MM.1S (cell line): ENCODE measurements at regions not wholly inside any gene's neighbourhood (a gene's known extent, or its start where the extent isn't known, plus 50 kb on each side); places are given as distances from the start of the nearest gene placed in this dataset.

Experiments used
- DNase-seq: peaks from one replicate; pipeline ENCODE4 v3.0.0-alpha.2; 2015
- H2AFZ ChIP-seq: fragments of 300-600 bp; sonication (generic); 2 replicates; pipeline ENCODE4 v1.6.0; 2016; ENCODE audit warnings: antibody characterized with exemption, low read length
- H3F3A ChIP-seq: fragments of 300-600 bp; sonication (generic); 2 replicates; pipeline ENCODE4 v1.6.1; 2016; ENCODE audit warnings: mild to moderate bottlenecking, antibody characterized with exemption, low read length, moderate library complexity, mixed read lengths; ENCODE audit not compliant: insufficient read depth
- H3K27ac ChIP-seq: fragments of 300-600 bp; sonication (generic); 2 replicates; pipeline ENCODE4 v1.5.1; 2016; ENCODE audit warnings: mild to moderate bottlenecking, low read length
- H3K27me3 ChIP-seq: fragments of 300-600 bp; sonication (generic); replicated peaks from 2 replicates; pipeline ENCODE4 v1.6.0; 2016; ENCODE audit warnings: low read length; ENCODE audit not compliant: insufficient read depth
- H3K36me3 ChIP-seq: fragments of 300-600 bp; sonication (generic); replicated peaks from 2 replicates; pipeline ENCODE4 v1.6.1; 2016; ENCODE audit warnings: mild to moderate bottlenecking, low read length, mixed read lengths; ENCODE audit not compliant: insufficient read depth
- H3K4me1 ChIP-seq: fragments of 300-600 bp; sonication (generic); 2 replicates; pipeline ENCODE4 v1.6.1; 2016; ENCODE audit warnings: low read length, mixed read lengths
- H3K4me2 ChIP-seq: fragments of 300-600 bp; sonication (generic); 2 replicates; pipeline ENCODE4 v1.6.0; 2016; ENCODE audit warnings: low read depth, low read length
- H3K4me3 ChIP-seq: fragments of 300-600 bp; sonication (generic); 2 replicates; pipeline ENCODE4 v1.5.1; 2016; ENCODE audit warnings: low read length, mixed read lengths
- H3K79me2 ChIP-seq: fragments of 300-600 bp; sonication (generic); 2 replicates; pipeline ENCODE4 v1.6.1; 2016; ENCODE audit warnings: mixed run types, low read length, mixed read lengths
- H3K9ac ChIP-seq: fragments of 300-600 bp; sonication (generic); 2 replicates; pipeline ENCODE4 v1.6.1; 2016; ENCODE audit warnings: low read length, mixed read lengths
- H3K9me2 ChIP-seq: fragments of 300-600 bp; sonication (generic); replicated peaks from 2 replicates; pipeline ENCODE4 v1.6.1; 2016; ENCODE audit warnings: mild to moderate bottlenecking, low read length, mixed read lengths; ENCODE audit not compliant: insufficient read depth
- H3K9me3 ChIP-seq: fragments of 300-600 bp; sonication (generic); replicated peaks from 2 replicates; pipeline ENCODE4 v1.6.1; 2016; ENCODE audit warnings: mild to moderate bottlenecking, low read length, mixed read lengths; ENCODE audit not compliant: insufficient read depth
- H4K20me1 ChIP-seq: fragments of 300-600 bp; sonication (generic); 2 replicates; pipeline ENCODE4 v1.6.1; 2016; ENCODE audit warnings: mild to moderate bottlenecking, low read length, moderate library complexity, mixed read lengths; ENCODE audit not compliant: insufficient read depth
- EZH2 ChIP-seq: fragments of 300-600 bp; sonication (generic); optimal IDR thresholded peaks from 2 replicates; pipeline ENCODE3; 2017; ENCODE audit warnings: low read depth, mild to moderate bottlenecking, antibody characterized with exemption, low read length, mixed read lengths
- EZH2phosphoT487 ChIP-seq: fragments of 300-600 bp; sonication (generic); IDR thresholded peaks from 2 replicates; pipeline ENCODE4 v1.6.1; 2018; ENCODE audit warnings: antibody characterized with exemption, low read length
- TF ChIP-seq, protein P1 (sequence below): fragments of 300-600 bp; sonication (generic); IDR thresholded peaks from 2 replicates; pipeline ENCODE4 v1.5.1; 2016; ENCODE audit warnings: antibody characterized with exemption, low read length, mixed read lengths

DNA sequence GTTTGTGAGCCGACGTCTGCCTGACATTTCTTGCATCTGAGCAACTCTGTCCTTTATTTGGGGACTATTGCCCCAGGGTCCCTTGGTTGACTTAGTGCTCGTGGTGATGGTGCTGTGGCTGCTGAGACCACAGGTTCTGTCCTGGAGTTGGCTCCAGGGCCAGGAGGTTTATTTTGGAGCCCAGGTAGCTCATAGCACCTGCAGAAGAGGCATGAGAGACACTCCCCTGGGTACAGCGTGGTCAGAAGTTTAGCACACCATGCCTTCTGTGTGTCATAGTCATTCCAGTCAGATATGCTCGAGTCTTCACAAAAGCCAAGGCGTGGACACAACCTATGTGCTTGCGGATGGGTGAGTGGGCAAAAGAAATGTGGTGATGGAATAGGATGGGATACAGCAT, 496.9 kb downstream of the TCERG1L start:
- no peak overlapping the region for H3K27ac ChIP-seq
- H3K9ac ChIP-seq, result no peak overlapping the region
- no peaks in the 10 kb centered on the region for H3K4me1 ChIP-seq
- no peaks in the 10 kb centered on the region for H3F3A ChIP-seq
- no peak overlapping the region for H3K4me2 ChIP-seq
- no peaks in the 10 kb centered on the region for H3K9me3 ChIP-seq
- H3K36me3 ChIP-seq, result no peaks in the 10 kb centered on the region
- no peaks in the 10 kb centered on the region for H4K20me1 ChIP-seq
- H3K27me3 ChIP-seq, result no peaks in the 10 kb centered on the region; the same call in 1 of the 2 replicates
- H2AFZ ChIP-seq, result no peak overlapping the region
- H3K9me2 ChIP-seq, result no peaks in the 10 kb centered on the region
- no peak overlapping the region for H3K4me3 ChIP-seq
- no peaks in the 10 kb centered on the region for H3K79me2 ChIP-seq
- DNase-seq, result no peak
- TF ChIP-seq, protein P1, sequence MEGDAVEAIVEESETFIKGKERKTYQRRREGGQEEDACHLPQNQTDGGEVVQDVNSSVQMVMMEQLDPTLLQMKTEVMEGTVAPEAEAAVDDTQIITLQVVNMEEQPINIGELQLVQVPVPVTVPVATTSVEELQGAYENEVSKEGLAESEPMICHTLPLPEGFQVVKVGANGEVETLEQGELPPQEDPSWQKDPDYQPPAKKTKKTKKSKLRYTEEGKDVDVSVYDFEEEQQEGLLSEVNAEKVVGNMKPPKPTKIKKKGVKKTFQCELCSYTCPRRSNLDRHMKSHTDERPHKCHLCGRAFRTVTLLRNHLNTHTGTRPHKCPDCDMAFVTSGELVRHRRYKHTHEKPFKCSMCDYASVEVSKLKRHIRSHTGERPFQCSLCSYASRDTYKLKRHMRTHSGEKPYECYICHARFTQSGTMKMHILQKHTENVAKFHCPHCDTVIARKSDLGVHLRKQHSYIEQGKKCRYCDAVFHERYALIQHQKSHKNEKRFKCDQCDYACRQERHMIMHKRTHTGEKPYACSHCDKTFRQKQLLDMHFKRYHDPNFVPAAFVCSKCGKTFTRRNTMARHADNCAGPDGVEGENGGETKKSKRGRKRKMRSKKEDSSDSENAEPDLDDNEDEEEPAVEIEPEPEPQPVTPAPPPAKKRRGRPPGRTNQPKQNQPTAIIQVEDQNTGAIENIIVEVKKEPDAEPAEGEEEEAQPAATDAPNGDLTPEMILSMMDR, result no peak
- TF ChIP-seq EZH2phosphoT487 (no peak), EZH2 (no peak)

DNA sequence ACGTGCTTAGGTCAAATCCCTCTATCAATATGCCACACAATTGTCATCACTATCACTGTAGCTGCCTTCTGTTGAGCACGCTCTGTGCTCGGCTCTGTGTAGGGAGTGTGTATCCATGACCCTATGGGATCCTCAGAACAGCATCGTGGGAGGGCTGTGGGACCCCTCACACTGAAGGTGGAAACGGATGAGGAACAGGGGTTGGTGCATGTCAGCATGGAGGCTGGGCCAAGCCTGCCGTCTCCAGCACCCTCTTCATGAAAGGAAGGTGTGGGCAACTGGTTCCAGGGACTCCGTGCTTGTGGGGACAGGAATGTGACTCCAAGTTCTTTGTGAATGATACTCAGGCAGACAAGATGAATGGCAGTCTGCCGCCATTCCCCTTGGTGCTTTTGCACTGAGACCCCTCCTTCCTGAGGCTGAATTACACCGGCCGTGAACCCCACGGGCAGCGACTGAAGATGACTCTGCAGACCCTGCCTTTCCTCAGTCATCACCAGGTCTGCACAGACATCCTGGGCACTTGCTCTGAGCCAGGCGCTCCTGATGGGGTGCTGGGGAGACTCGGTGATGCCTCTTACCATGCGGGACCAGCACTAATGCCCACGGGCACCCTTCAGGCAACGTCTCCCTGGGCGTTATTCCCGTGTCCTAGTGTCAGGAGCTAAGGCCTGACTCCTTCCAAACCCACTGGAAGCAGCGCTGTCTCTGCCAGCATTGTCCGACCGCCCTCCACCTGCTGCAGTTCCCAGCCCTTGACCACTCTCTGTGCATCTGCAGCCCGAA, 495.2 kb downstream of the TCERG1L start:
- H3K9me2 ChIP-seq, result no peaks in the 10 kb centered on the region
- no peaks in the 10 kb centered on the region for H3K9me3 ChIP-seq
- H4K20me1 ChIP-seq, result no peaks in the 10 kb centered on the region
- no peak overlapping the region for H2AFZ ChIP-seq
- no peak for DNase-seq
- no peak overlapping the region for H3K4me3 ChIP-seq
- TF ChIP-seq, protein P1, result no peak
- no peak for TF ChIP-seq EZH2
- TF ChIP-seq EZH2phosphoT487, result no peak
- H3F3A ChIP-seq, result no peaks in the 10 kb centered on the region
- no peaks in the 10 kb centered on the region for H3K36me3 ChIP-seq
- H3K27ac ChIP-seq, result no peak overlapping the region
- H3K4me2 ChIP-seq, result no peak overlapping the region
- H3K9ac ChIP-seq, result no peak overlapping the region
- H3K27me3 ChIP-seq, result no peaks in the 10 kb centered on the region; the same call in 1 of the 2 replicates
- H3K79me2 ChIP-seq, result no peaks in the 10 kb centered on the region
- no peaks in the 10 kb centered on the region for H3K4me1 ChIP-seq

DNA sequence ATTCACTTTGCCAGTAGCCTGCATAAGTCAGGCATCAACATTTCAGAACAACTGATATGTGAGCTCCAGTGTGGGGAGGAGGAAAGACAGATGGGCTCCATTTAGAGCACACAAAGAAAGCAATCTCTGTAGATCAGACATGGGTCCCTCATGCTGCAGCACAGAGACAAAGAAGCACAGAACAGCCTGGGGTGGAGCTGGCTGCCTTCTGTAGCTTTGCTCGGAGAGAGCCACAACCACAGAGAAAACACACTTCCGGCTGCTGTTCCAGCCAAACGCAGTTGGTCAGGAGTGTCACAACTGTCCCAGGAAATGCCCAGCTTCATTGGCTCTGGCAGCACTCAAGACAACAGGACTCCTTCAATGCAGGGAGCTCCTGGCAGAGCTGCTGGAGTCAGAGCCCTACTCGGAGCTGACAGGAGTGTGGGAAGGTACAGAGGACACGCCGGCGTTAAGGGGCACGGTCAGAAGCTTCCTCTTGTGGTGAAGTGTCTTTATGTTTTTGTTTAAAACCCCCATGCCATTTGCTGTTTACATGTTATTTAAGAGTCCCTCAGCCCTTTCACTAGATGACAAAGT, 494.4 kb downstream of the TCERG1L start:
- Histone ChIP-seq H4K20me1 (no peaks in the 10 kb centered on the region), H3K79me2 (no peaks in the 10 kb centered on the region), H3K4me1 (no peaks in the 10 kb centered on the region), H2AFZ (no peak overlapping the region), H3F3A (no peaks in the 10 kb centered on the region), H3K9me3 (no peaks in the 10 kb centered on the region), H3K27me3 (no peaks in the 10 kb centered on the region; the same call in 1 of the 2 replicates), H3K27ac (no peak overlapping the region), H3K4me2 (no peak overlapping the region), H3K9me2 (no peaks in the 10 kb centered on the region), H3K9ac (no peak overlapping the region), H3K4me3 (no peak overlapping the region), H3K36me3 (no peaks in the 10 kb centered on the region)
- no peak for DNase-seq
- no peak for TF ChIP-seq EZH2
- TF ChIP-seq, protein P1, result no peak
- no peak for TF ChIP-seq EZH2phosphoT487
